Vagina (tissue), 2 donors: ENCODE measurements at regions not wholly inside any gene's neighbourhood (a gene's known extent, or its start where the extent isn't known, plus 50 kb on each side); places are given as distances from the start of the nearest gene placed in this dataset.

Experiments used
- POLR2AphosphoS5 ChIP-seq, 2 donors: sonication (generic); formaldehyde crosslinking; IDR thresholded peaks; one replicate each; pipeline ENCODE4 v1.9.0; 2017; ENCODE audit warnings: antibody characterized with exemption in 2 of 2, mild to moderate bottlenecking in 2 of 2, low read depth in 1 of 2; ENCODE audit not compliant: insufficient read depth in 1 of 2
- TF ChIP-seq, protein P1 (sequence below), 3 experiments: fragments of 450-650 bp in 2 of 3; fragments of 200-600 bp in 1 of 3; sonication (generic) in 1 of 3; IDR thresholded peaks; one replicate each; pipeline ENCODE4 v1.5.1; 2017 to 2019; ENCODE audit warnings: antibody characterized with exemption in 3 of 3, mild to moderate bottlenecking in 2 of 3, moderate library complexity in 2 of 3

DNA sequence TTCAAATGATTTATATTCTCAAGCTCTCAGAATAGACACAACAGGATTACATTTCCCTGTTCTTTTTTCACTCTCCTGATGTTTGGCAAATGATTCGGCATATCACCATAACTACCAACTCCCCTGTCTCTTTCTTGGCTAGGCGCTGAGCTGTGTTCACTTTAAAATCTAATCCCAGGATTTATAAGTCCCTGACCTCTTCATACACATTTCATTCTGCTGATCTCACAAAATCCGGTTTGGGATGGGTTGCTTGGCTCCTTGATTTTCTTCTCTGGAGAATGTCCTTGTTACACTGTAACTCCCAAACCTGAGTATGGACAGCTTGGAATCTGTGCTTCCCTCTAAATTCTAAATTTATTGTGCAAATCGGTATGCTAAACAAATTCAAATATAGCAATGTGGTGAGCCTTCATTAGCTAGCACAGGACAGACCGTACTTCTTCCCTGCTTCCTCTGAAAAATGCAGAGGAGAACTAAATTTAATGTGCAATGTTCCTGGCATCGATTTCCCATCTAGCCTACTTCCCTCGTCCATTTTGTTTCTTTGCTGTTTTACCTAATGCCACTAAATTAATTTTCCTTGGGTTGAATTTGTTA lies 858.5 kb upstream of the FAT3 start:
- TF ChIP-seq, protein P1, sequence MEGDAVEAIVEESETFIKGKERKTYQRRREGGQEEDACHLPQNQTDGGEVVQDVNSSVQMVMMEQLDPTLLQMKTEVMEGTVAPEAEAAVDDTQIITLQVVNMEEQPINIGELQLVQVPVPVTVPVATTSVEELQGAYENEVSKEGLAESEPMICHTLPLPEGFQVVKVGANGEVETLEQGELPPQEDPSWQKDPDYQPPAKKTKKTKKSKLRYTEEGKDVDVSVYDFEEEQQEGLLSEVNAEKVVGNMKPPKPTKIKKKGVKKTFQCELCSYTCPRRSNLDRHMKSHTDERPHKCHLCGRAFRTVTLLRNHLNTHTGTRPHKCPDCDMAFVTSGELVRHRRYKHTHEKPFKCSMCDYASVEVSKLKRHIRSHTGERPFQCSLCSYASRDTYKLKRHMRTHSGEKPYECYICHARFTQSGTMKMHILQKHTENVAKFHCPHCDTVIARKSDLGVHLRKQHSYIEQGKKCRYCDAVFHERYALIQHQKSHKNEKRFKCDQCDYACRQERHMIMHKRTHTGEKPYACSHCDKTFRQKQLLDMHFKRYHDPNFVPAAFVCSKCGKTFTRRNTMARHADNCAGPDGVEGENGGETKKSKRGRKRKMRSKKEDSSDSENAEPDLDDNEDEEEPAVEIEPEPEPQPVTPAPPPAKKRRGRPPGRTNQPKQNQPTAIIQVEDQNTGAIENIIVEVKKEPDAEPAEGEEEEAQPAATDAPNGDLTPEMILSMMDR (IDR thresholded peaks at IDR 0.05) = no peak
- TF ChIP-seq POLR2AphosphoS5 (IDR thresholded peaks at IDR 0.05; ENCODE audit: insufficient read depth in 1 of 2, low read depth in 1 of 2) = no peak
